GM23338 (cell line): ENCODE measurements at regions not wholly inside any gene's neighbourhood (a gene's known extent, or its start where the extent isn't known, plus 50 kb on each side); places are given as distances from the start of the nearest gene placed in this dataset.

ENCODE experiments used
- ATAC-seq: fragments of 200-7000 bp; cut with Tn5 transposase; 3 replicates; pipeline ENCODE4 v1.9.1; 2020
- DNase-seq: peaks from one replicate; pipeline ENCODE4 v3.0.0-alpha.2; 2015; ENCODE audit warnings: low spot score
- H2AFZ ChIP-seq: fragments of 200-600 bp; sonication (generic); 2 replicates; pipeline ENCODE4 v1.8.0; 2016; ENCODE audit warnings: antibody characterized with exemption, mild to moderate bottlenecking, moderate library complexity
- H3F3A ChIP-seq: fragments of 200-600 bp; sonication (generic); replicated peaks from 2 replicates; pipeline ENCODE4 v1.8.0; 2017; ENCODE audit warnings: antibody characterized with exemption, mixed run types, low read depth
- H3K27ac ChIP-seq: fragments of 200-600 bp; sonication (generic); 2 replicates; pipeline ENCODE4 v1.6.1; 2016; ENCODE audit warnings: low read depth
- H3K27me3 ChIP-seq: fragments of 200-600 bp; sonication (generic); 2 replicates; pipeline ENCODE4 v1.8.0; 2016; ENCODE audit warnings: mild to moderate bottlenecking, mixed run types, moderate library complexity; ENCODE audit not compliant: insufficient read depth
- H3K36me3 ChIP-seq: fragments of 200-600 bp; sonication (generic); 2 replicates; pipeline ENCODE4 v1.8.0; 2016; ENCODE audit warnings: mild to moderate bottlenecking; ENCODE audit not compliant: insufficient read depth
- H3K4me1 ChIP-seq: fragments of 200-600 bp; sonication (generic); 2 replicates; pipeline ENCODE4 v1.8.0; 2016; ENCODE audit warnings: mild to moderate bottlenecking, moderate library complexity; ENCODE audit not compliant: insufficient read depth
- H3K4me2 ChIP-seq: fragments of 200-600 bp; sonication (generic); 2 replicates; pipeline ENCODE4 v1.7.1; 2017; ENCODE audit warnings: mixed run types
- H3K4me3 ChIP-seq: fragments of 200-600 bp; sonication (generic); 2 replicates; pipeline ENCODE4 v1.6.1; 2016; ENCODE audit warnings: mixed run types
- H3K79me2 ChIP-seq: fragments of 200-600 bp; sonication (generic); replicated peaks from 2 replicates; pipeline ENCODE4 v1.8.0; 2017; ENCODE audit warnings: mild to moderate bottlenecking; ENCODE audit not compliant: insufficient read depth
- H3K9me2 ChIP-seq: fragments of 200-600 bp; sonication (generic); 2 replicates; pipeline ENCODE4 v1.8.0; 2017; ENCODE audit not compliant: insufficient read depth
- H4K20me1 ChIP-seq: fragments of 200-600 bp; sonication (generic); replicated peaks from 2 replicates; pipeline ENCODE4 v1.8.0; 2017; ENCODE audit warnings: mild to moderate bottlenecking; ENCODE audit not compliant: insufficient read depth
- H3K27ac Mint-ChIP-seq: 2 replicates; pipeline ENCODE4 v1.8.0; 2020; ENCODE audit warnings: inconsistent platforms, mild to moderate bottlenecking, moderate library complexity, mixed read lengths
- H3K27me3 Mint-ChIP-seq: 3 replicates; pipeline ENCODE4 v1.8.0; 2022; ENCODE audit warnings: low read depth, mild to moderate bottlenecking, moderate library complexity, mixed read lengths, inconsistent platforms; ENCODE audit not compliant: insufficient read depth, poor library complexity
- H3K36me3 Mint-ChIP-seq: 3 replicates; pipeline ENCODE4 v1.8.0; 2021; ENCODE audit warnings: low read depth, mild to moderate bottlenecking, inconsistent platforms, moderate library complexity, mixed read lengths
- H3K4me1 Mint-ChIP-seq: 3 replicates; pipeline ENCODE4 v1.8.0; 2020; ENCODE audit warnings: mild to moderate bottlenecking, inconsistent platforms, mixed read lengths
- H3K4me3 Mint-ChIP-seq: 3 replicates; pipeline ENCODE4 v1.8.0; 2021; ENCODE audit warnings: moderate library complexity, mild to moderate bottlenecking, inconsistent platforms, mixed read lengths
- H3K9me3 Mint-ChIP-seq: 3 replicates; pipeline ENCODE4 v1.8.0; 2020; ENCODE audit warnings: moderate library complexity, mild to moderate bottlenecking, inconsistent platforms, mixed read lengths
- CREB1 ChIP-seq: fragments of 250-450 bp; sonication (Bioruptor Pico); IDR thresholded peaks from 2 replicates; pipeline ENCODE4 v1.5.0; 2020; ENCODE audit warnings: low read depth, mild to moderate bottlenecking, moderate library complexity
- EZH2 ChIP-seq: fragments of 200-600 bp; sonication (generic); IDR thresholded peaks from one replicate; pipeline ENCODE4 v1.8.0; 2017; ENCODE audit warnings: antibody characterized with exemption, mild to moderate bottlenecking, low read depth; ENCODE audit not compliant: unreplicated experiment
- EZH2phosphoT487 ChIP-seq: fragments of 200-600 bp; sonication (generic); IDR thresholded peaks from one replicate; pipeline ENCODE4 v1.8.1; 2018; ENCODE audit warnings: antibody characterized with exemption; ENCODE audit not compliant: unreplicated experiment
- JUNB ChIP-seq: IDR thresholded peaks from one replicate; pipeline ENCODE4 v1.6.1; 2016; ENCODE audit warnings: antibody characterized with exemption; ENCODE audit not compliant: unreplicated experiment
- NANOG ChIP-seq: IDR thresholded peaks from 2 replicates; pipeline ENCODE4 v1.6.1; 2016; ENCODE audit warnings: antibody characterized with exemption, borderline replicate concordance
- POLR2AphosphoS5 ChIP-seq: IDR thresholded peaks from 2 replicates; pipeline ENCODE4 v1.6.1; 2016; ENCODE audit warnings: antibody characterized with exemption, low read depth
- STAT1 ChIP-seq: IDR thresholded peaks from one replicate; pipeline ENCODE4 v1.6.1; 2016; ENCODE audit warnings: antibody characterized with exemption; ENCODE audit not compliant: unreplicated experiment
- ZNF114 ChIP-seq: fragments of 250-450 bp; sonication (Bioruptor Pico); IDR thresholded peaks from 2 replicates; pipeline ENCODE4 v1.5.0; 2020; ENCODE audit warnings: mild to moderate bottlenecking, moderate library complexity
- ZNF331 ChIP-seq: fragments of 250-450 bp; sonication (Bioruptor Pico); IDR thresholded peaks from 2 replicates; pipeline ENCODE4 v1.5.0; 2020; ENCODE audit warnings: low read depth, mild to moderate bottlenecking, moderate library complexity
- TF ChIP-seq, protein P1 (sequence below), 2 experiments: fragments of 200-600 bp in 1 of 2; sonication (generic) in 1 of 2; conservative IDR thresholded peaks; 2 replicates each; pipeline versions ENCODE4 v1.5.1 to v1.6.1; 2016 to 2017; ENCODE audit warnings: antibody characterized with exemption in 2 of 2, low read depth in 2 of 2, mild to moderate bottlenecking in 2 of 2, moderate library complexity in 1 of 2
- TF ChIP-seq, protein P2 (sequence below): IDR thresholded peaks from one replicate; pipeline ENCODE4 v1.6.1; 2018; ENCODE audit warnings: antibody characterized with exemption; ENCODE audit not compliant: unreplicated experiment
- TF ChIP-seq, protein P3 (sequence below): IDR thresholded peaks from 2 replicates; pipeline ENCODE4 v1.6.1; 2016; ENCODE audit warnings: antibody characterized with exemption
- TF ChIP-seq, protein P4 (sequence below): fragments of 250-450 bp; sonication (Bioruptor Pico); IDR thresholded peaks from 2 replicates; pipeline ENCODE4 v1.5.0; 2020; ENCODE audit warnings: mild to moderate bottlenecking, moderate library complexity

DNA sequence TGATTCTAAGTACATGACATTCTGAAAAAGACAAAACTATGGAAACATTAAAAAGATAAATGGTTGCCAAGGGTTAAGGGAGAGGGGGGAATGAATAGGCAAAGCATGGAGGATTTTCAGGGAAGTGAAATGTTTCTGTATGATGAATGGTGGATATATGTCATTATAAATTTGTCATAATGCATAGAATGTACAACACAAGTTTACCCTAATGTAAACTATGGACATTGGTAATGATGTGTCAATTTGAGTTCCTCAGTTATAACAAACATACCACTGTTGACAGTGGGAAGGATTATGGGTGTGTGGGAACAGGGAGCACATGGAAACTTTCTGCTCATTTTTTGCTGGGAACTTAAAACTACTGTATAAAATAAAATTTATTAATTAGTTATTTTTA, 427.1 kb upstream of the ESRRG start:
- DNase-seq: no peak
- no peak overlapping the region for H3K4me2 ChIP-seq
- ATAC-seq: no peak
- Mint-ChIP-seq H3K4me3 (no peak overlapping the region), H3K27me3 (no peaks in the 10 kb centered on the region), H3K9me3 (peaks cover 3% of the 10 kb centered on the region; the same call in 2 of the 3 replicates), H3K4me1 (peaks cover 2% of the 10 kb centered on the region; the same call in 1 of the 3 replicates), H3K27ac (no peak overlapping the region), H3K36me3 (no peaks in the 10 kb centered on the region)
- no peaks in the 10 kb centered on the region for H3K4me1 ChIP-seq
- H4K20me1 ChIP-seq: no peaks in the 10 kb centered on the region
- no peaks in the 10 kb centered on the region for H3K27me3 ChIP-seq
- no peak overlapping the region for H3K27ac ChIP-seq
- H3K79me2 ChIP-seq: no peaks in the 10 kb centered on the region
- H3K9me2 ChIP-seq: no peaks in the 10 kb centered on the region
- no peaks in the 10 kb centered on the region for H3K36me3 ChIP-seq
- no peaks in the 10 kb centered on the region for H3F3A ChIP-seq
- H2AFZ ChIP-seq: no peak overlapping the region
- TF ChIP-seq, protein P1, sequence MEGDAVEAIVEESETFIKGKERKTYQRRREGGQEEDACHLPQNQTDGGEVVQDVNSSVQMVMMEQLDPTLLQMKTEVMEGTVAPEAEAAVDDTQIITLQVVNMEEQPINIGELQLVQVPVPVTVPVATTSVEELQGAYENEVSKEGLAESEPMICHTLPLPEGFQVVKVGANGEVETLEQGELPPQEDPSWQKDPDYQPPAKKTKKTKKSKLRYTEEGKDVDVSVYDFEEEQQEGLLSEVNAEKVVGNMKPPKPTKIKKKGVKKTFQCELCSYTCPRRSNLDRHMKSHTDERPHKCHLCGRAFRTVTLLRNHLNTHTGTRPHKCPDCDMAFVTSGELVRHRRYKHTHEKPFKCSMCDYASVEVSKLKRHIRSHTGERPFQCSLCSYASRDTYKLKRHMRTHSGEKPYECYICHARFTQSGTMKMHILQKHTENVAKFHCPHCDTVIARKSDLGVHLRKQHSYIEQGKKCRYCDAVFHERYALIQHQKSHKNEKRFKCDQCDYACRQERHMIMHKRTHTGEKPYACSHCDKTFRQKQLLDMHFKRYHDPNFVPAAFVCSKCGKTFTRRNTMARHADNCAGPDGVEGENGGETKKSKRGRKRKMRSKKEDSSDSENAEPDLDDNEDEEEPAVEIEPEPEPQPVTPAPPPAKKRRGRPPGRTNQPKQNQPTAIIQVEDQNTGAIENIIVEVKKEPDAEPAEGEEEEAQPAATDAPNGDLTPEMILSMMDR (conservative IDR thresholded peaks at IDR 0.05; ENCODE audit: low read depth in 2 of 2): no peak
- no peak for TF ChIP-seq EZH2
- TF ChIP-seq, protein P2, sequence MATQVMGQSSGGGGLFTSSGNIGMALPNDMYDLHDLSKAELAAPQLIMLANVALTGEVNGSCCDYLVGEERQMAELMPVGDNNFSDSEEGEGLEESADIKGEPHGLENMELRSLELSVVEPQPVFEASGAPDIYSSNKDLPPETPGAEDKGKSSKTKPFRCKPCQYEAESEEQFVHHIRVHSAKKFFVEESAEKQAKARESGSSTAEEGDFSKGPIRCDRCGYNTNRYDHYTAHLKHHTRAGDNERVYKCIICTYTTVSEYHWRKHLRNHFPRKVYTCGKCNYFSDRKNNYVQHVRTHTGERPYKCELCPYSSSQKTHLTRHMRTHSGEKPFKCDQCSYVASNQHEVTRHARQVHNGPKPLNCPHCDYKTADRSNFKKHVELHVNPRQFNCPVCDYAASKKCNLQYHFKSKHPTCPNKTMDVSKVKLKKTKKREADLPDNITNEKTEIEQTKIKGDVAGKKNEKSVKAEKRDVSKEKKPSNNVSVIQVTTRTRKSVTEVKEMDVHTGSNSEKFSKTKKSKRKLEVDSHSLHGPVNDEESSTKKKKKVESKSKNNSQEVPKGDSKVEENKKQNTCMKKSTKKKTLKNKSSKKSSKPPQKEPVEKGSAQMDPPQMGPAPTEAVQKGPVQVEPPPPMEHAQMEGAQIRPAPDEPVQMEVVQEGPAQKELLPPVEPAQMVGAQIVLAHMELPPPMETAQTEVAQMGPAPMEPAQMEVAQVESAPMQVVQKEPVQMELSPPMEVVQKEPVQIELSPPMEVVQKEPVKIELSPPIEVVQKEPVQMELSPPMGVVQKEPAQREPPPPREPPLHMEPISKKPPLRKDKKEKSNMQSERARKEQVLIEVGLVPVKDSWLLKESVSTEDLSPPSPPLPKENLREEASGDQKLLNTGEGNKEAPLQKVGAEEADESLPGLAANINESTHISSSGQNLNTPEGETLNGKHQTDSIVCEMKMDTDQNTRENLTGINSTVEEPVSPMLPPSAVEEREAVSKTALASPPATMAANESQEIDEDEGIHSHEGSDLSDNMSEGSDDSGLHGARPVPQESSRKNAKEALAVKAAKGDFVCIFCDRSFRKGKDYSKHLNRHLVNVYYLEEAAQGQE: no peak
- TF ChIP-seq ZNF331 (CRISPR knock-in tag): no peak
- TF ChIP-seq POLR2AphosphoS5: no peak
- no peak for TF ChIP-seq EZH2phosphoT487
- no peak for TF ChIP-seq JUNB
- no peak for TF ChIP-seq STAT1
- TF ChIP-seq, protein P3, sequence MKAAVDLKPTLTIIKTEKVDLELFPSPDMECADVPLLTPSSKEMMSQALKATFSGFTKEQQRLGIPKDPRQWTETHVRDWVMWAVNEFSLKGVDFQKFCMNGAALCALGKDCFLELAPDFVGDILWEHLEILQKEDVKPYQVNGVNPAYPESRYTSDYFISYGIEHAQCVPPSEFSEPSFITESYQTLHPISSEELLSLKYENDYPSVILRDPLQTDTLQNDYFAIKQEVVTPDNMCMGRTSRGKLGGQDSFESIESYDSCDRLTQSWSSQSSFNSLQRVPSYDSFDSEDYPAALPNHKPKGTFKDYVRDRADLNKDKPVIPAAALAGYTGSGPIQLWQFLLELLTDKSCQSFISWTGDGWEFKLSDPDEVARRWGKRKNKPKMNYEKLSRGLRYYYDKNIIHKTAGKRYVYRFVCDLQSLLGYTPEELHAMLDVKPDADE: no peak
- TF ChIP-seq ZNF114 (CRISPR knock-in tag): no peak
- no peak for TF ChIP-seq CREB1
- TF ChIP-seq, protein P4, sequence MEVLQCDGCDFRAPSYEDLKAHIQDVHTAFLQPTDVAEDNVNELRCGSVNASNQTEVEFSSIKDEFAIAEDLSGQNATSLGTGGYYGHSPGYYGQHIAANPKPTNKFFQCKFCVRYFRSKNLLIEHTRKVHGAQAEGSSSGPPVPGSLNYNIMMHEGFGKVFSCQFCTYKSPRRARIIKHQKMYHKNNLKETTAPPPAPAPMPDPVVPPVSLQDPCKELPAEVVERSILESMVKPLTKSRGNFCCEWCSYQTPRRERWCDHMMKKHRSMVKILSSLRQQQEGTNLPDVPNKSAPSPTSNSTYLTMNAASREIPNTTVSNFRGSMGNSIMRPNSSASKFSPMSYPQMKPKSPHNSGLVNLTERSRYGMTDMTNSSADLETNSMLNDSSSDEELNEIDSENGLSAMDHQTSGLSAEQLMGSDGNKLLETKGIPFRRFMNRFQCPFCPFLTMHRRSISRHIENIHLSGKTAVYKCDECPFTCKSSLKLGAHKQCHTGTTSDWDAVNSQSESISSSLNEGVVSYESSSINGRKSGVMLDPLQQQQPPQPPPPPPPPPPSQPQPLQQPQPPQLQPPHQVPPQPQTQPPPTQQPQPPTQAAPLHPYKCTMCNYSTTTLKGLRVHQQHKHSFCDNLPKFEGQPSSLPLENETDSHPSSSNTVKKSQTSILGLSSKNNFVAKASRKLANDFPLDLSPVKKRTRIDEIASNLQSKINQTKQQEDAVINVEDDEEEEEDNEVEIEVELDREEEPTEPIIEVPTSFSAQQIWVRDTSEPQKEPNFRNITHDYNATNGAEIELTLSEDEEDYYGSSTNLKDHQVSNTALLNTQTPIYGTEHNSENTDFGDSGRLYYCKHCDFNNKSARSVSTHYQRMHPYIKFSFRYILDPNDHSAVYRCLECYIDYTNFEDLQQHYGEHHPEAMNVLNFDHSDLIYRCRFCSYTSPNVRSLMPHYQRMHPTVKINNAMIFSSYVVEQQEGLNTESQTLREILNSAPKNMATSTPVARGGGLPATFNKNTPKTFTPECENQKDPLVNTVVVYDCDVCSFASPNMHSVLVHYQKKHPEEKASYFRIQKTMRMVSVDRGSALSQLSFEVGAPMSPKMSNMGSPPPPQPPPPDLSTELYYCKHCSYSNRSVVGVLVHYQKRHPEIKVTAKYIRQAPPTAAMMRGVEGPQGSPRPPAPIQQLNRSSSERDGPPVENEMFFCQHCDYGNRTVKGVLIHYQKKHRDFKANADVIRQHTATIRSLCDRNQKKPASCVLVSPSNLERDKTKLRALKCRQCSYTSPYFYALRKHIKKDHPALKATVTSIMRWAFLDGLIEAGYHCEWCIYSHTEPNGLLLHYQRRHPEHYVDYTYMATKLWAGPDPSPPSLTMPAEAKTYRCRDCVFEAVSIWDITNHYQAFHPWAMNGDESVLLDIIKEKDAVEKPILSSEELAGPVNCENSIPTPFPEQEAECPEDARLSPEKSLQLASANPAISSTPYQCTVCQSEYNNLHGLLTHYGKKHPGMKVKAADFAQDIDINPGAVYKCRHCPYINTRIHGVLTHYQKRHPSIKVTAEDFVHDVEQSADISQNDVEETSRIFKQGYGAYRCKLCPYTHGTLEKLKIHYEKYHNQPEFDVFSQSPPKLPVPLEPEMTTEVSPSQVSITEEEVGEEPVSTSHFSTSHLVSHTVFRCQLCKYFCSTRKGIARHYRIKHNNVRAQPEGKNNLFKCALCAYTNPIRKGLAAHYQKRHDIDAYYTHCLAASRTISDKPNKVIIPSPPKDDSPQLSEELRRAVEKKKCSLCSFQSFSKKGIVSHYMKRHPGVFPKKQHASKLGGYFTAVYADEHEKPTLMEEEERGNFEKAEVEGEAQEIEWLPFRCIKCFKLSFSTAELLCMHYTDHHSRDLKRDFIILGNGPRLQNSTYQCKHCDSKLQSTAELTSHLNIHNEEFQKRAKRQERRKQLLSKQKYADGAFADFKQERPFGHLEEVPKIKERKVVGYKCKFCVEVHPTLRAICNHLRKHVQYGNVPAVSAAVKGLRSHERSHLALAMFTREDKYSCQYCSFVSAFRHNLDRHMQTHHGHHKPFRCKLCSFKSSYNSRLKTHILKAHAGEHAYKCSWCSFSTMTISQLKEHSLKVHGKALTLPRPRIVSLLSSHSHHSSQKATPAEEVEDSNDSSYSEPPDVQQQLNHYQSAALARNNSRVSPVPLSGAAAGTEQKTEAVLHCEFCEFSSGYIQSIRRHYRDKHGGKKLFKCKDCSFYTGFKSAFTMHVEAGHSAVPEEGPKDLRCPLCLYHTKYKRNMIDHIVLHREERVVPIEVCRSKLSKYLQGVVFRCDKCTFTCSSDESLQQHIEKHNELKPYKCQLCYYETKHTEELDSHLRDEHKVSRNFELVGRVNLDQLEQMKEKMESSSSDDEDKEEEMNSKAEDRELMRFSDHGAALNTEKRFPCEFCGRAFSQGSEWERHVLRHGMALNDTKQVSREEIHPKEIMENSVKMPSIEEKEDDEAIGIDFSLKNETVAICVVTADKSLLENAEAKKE (CRISPR knock-in tag): no peak
- TF ChIP-seq NANOG: no peak
- no peak overlapping the region for H3K4me3 ChIP-seq
